ENCODE measurements at regions not wholly inside any gene's neighbourhood (a gene's known extent, or its start where the extent isn't known, plus 50 kb on each side); places are given as distances from the start of the nearest gene placed in this dataset.

DNA sequence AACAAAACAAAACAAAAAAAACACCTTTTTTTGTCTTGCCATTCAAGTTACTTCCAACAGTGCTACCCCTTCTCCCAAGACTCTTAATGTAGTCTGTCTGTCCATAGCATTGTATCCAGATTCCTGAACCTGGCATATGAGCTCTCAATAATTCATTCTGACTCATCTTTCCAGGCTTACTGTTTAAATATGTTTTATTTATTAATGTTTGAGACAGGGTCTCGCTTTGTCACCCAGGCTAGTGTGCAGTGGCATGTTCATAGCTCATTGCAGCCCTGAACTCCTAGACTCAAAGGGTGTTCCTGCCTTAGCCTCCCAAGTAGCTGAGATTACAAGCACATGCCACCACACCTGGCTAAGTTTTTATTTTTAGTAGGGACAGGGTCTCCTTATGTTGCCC, 208.0 kb upstream of the DMRT1 start:
- Histone ChIP-seq H3K27me3 (no peaks in the 10 kb centered on the region), H3K27ac (no peak overlapping the region), H3K9me3 (ENCODE audit: low read depth) (no peaks in the 10 kb centered on the region), H3K4me3 (no peak overlapping the region), H3K4me1 (ENCODE audit: low read depth) (peaks cover 3% of the 10 kb centered on the region), H3K36me3 (no peaks in the 10 kb centered on the region)
- TF ChIP-seq, protein P1, sequence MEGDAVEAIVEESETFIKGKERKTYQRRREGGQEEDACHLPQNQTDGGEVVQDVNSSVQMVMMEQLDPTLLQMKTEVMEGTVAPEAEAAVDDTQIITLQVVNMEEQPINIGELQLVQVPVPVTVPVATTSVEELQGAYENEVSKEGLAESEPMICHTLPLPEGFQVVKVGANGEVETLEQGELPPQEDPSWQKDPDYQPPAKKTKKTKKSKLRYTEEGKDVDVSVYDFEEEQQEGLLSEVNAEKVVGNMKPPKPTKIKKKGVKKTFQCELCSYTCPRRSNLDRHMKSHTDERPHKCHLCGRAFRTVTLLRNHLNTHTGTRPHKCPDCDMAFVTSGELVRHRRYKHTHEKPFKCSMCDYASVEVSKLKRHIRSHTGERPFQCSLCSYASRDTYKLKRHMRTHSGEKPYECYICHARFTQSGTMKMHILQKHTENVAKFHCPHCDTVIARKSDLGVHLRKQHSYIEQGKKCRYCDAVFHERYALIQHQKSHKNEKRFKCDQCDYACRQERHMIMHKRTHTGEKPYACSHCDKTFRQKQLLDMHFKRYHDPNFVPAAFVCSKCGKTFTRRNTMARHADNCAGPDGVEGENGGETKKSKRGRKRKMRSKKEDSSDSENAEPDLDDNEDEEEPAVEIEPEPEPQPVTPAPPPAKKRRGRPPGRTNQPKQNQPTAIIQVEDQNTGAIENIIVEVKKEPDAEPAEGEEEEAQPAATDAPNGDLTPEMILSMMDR (IDR thresholded peaks at IDR 0.05; ENCODE audit: low read depth, low read length), result no peak
- DNase-seq (ENCODE audit: low read depth in 1 of 2, low spot score in 1 of 2), result no peak

DNA sequence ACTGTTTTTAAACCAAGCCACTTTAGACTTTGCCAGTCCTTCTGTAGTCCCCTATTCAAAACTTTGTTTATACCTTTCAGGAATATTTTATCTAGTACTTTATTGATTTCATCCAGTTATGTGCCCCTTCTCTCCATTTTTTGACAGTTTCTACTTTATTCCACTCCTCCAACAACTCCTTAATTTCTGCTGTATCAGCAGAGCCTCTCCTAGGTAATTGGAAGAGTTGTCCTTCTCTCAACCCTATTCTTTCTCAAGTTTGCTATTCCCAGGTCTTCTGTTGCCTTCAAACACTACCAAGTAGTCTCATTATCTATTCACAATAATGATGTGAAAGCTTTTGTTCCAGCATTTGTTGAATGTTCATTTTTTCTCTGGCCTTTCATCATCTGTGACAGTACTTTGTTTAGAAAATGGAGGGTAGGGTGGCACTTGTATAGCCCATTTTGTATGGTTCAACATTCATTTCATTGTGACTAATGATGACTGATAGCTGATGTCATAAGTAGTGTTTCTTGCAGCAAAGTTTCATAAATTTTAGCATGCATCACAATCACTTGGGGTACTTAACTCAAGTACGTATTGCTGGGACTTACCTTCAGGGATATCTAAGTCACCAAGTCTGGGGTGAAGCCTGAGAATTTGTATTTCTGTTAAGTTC, 204.4 kb upstream of the DMRT1 start:
- peaks cover 11% of the 10 kb centered on the region for H3K4me1 ChIP-seq (ENCODE audit: low read depth)

DNA sequence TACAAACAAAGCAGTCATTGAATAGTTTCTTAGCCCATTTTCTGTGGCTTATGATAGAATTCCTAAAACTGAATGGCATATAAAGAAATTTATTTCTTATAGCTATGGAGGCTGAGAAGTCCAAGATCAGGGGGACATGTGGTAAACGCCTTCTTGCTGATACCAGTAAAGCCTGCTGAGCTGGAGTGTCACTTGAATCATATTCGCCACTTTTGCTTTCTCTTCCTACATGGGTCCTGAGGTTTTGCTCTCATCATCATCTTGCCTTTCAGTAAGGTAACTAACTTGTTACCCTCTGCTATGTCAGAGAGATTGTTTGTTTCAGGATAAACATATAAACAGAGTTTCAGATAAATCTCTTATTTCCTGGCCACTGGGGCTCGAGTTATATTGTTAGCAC, 203.3 kb upstream of the DMRT1 start:
- H3K27ac ChIP-seq, result peak overlapping the region; percentile 47
- TF ChIP-seq, protein P1 (IDR thresholded peaks at IDR 0.05; ENCODE audit: low read depth, low read length), result no peak
- no peaks in the 10 kb centered on the region for H3K36me3 ChIP-seq
- no peaks in the 10 kb centered on the region for H3K9me3 ChIP-seq (ENCODE audit: low read depth)
- DNase-seq (ENCODE audit: low read depth in 1 of 2, low spot score in 1 of 2), result no peak
- H3K27me3 ChIP-seq, result no peaks in the 10 kb centered on the region
- H3K4me3 ChIP-seq, result no peak overlapping the region
- peaks cover 22% of the 10 kb centered on the region for H3K4me1 ChIP-seq (ENCODE audit: low read depth)

More for the DNA sequence above, 204.4 kb upstream of the DMRT1 start:
- Histone ChIP-seq H3K9me3 (ENCODE audit: low read depth) (no peaks in the 10 kb centered on the region), H3K27me3 (no peaks in the 10 kb centered on the region), H3K36me3 (no peaks in the 10 kb centered on the region), H3K4me3 (no peak overlapping the region), H3K27ac (no peak overlapping the region)
- TF ChIP-seq, protein P1 (IDR thresholded peaks at IDR 0.05; ENCODE audit: low read depth, low read length), result no peak
- DNase-seq (ENCODE audit: low read depth in 1 of 2, low spot score in 1 of 2), result no peak

DNA sequence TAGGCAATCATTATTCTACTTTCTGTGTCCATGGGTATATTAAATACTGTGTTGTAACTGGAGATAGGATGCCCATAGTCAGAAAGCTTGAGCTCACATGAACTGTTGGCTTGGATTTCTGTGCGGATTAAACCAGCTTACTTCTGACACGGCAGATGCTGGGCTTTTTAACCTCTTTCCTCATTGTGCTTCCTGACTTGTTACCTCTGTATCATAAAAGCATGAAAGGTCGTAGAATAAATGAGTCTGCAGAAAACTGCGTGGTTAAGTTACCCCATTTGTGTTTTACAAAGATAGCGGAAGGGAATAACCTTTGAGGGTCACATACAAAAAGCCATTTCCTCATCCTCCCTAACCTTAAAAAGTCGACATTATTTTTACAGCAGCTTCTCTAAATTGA, 199.5 kb upstream of the DMRT1 start:
- Histone ChIP-seq H3K27ac (peak overlapping the region; percentile 90), H3K9me3 (ENCODE audit: low read depth) (no peaks in the 10 kb centered on the region), H3K27me3 (no peaks in the 10 kb centered on the region), H3K4me1 (ENCODE audit: low read depth) (peaks cover 24% of the 10 kb centered on the region), H3K4me3 (no peak overlapping the region), H3K36me3 (no peaks in the 10 kb centered on the region)
- no peak for DNase-seq (ENCODE audit: low read depth in 1 of 2, low spot score in 1 of 2)
- TF ChIP-seq, protein P1 (IDR thresholded peaks at IDR 0.05; ENCODE audit: low read depth, low read length), result no peak

DNA sequence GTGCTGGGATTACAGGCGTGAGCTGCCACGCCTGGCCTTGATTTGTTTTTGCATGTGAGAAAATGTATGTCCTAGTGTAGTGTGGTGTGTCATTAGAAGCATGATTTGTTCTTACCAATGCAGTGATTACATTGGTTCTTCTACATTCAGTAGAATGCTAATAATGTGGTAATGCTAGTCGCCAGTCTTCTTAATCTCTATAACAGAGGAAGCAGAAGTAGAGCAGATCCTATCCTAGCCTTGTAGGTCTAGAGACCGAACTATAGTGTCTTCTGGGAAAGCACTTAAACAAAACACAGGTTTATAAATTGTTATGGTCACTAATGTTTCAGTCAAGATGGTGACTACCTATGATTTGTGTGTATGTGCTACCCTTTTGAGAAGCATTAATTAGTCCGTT, 197.5 kb upstream of the DMRT1 start:
- peak overlapping the region; percentile 6 for H3K27ac ChIP-seq
- TF ChIP-seq, protein P1 (IDR thresholded peaks at IDR 0.05; ENCODE audit: low read depth, low read length), result no peak
- H3K9me3 ChIP-seq (ENCODE audit: low read depth), result no peaks in the 10 kb centered on the region
- no peak for DNase-seq (ENCODE audit: low read depth in 1 of 2, low spot score in 1 of 2)
- no peak overlapping the region for H3K4me3 ChIP-seq
- no peaks in the 10 kb centered on the region for H3K27me3 ChIP-seq
- H3K4me1 ChIP-seq (ENCODE audit: low read depth), result peaks cover 24% of the 10 kb centered on the region
- no peaks in the 10 kb centered on the region for H3K36me3 ChIP-seq
